KMS-11 (cell line): ENCODE measurements at regions not wholly inside any gene's neighbourhood (a gene's known extent, or its start where the extent isn't known, plus 50 kb on each side); places are given as distances from the start of the nearest gene placed in this dataset.

ENCODE experiments used
- H2AFZ ChIP-seq: fragments of 200-600 bp; sonication (generic); 2 replicates; pipeline ENCODE4 v1.6.1; 2016; ENCODE audit warnings: antibody characterized with exemption, mixed run types, low read depth
- H3K27ac ChIP-seq: fragments of 200-600 bp; sonication (generic); 2 replicates; pipeline ENCODE4 v1.6.1; 2016; ENCODE audit warnings: mild to moderate bottlenecking, mixed run types
- H3K27me3 ChIP-seq: fragments of 200-600 bp; sonication (generic); 2 replicates; pipeline ENCODE4 v1.6.1; 2017; ENCODE audit warnings: mild to moderate bottlenecking, low read depth, mixed run types, moderate library complexity; ENCODE audit not compliant: insufficient read depth
- H3K36me3 ChIP-seq: fragments of 200-600 bp; sonication (generic); 2 replicates; pipeline ENCODE4 v1.6.1; 2017; ENCODE audit warnings: mild to moderate bottlenecking, mixed run types; ENCODE audit not compliant: insufficient read depth
- H3K4me1 ChIP-seq: fragments of 200-600 bp; sonication (generic); 2 replicates; pipeline ENCODE4 v1.6.1; 2016; ENCODE audit warnings: mild to moderate bottlenecking, low read depth, mixed run types; ENCODE audit not compliant: poor library complexity, severe bottlenecking
- H3K4me2 ChIP-seq: fragments of 200-600 bp; sonication (generic); 2 replicates; pipeline ENCODE4 v1.7.0; 2016; ENCODE audit warnings: mild to moderate bottlenecking, mixed run types
- H3K4me3 ChIP-seq: fragments of 200-600 bp; sonication (generic); IDR thresholded peaks from 2 replicates; pipeline ENCODE4 v1.6.1; 2017; ENCODE audit warnings: low read depth, low read length, mixed read lengths; ENCODE audit not compliant: insufficient read depth
- H3K79me2 ChIP-seq: fragments of 200-600 bp; sonication (generic); 2 replicates; pipeline ENCODE4 v1.6.1; 2016; ENCODE audit warnings: low read depth, mixed run types; ENCODE audit not compliant: insufficient read depth
- H3K9ac ChIP-seq: fragments of 200-600 bp; sonication (generic); 2 replicates; pipeline ENCODE4 v1.6.1; 2016; ENCODE audit warnings: mild to moderate bottlenecking, mixed run types
- H4K20me1 ChIP-seq: fragments of 200-600 bp; sonication (generic); 2 replicates; pipeline ENCODE4 v1.6.1; 2016; ENCODE audit warnings: mild to moderate bottlenecking, mixed run types; ENCODE audit not compliant: insufficient read depth
- TF ChIP-seq, protein P1 (sequence below): fragments of 200-600 bp; sonication (generic); conservative IDR thresholded peaks from 2 replicates; pipeline ENCODE4 v1.6.1; 2017; ENCODE audit warnings: low read depth, mild to moderate bottlenecking, antibody characterized with exemption, low read length, moderate library complexity, mixed read lengths

DNA sequence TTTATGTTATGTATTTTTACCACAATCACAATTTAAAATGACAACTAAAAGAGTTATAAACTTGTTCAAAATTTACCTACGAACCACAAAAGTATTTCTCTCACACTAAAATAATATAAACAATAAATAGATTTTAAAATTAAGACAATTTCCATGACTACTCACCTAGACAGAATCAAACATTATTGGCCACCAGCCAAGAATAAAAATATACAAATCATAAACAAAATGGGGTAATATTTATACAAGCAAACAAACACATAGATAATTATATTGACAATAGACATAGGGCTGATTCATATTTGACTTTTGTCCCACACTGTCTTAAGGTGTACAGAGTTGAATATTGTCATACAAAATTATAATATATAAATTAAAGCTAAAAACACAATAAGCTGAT lies 119.6 kb upstream of the ZNF92 start:
- no peaks in the 10 kb centered on the region for H3K4me1 ChIP-seq
- no peaks in the 10 kb centered on the region for H3K36me3 ChIP-seq
- H3K4me2 ChIP-seq, result no peak overlapping the region
- TF ChIP-seq, protein P1, sequence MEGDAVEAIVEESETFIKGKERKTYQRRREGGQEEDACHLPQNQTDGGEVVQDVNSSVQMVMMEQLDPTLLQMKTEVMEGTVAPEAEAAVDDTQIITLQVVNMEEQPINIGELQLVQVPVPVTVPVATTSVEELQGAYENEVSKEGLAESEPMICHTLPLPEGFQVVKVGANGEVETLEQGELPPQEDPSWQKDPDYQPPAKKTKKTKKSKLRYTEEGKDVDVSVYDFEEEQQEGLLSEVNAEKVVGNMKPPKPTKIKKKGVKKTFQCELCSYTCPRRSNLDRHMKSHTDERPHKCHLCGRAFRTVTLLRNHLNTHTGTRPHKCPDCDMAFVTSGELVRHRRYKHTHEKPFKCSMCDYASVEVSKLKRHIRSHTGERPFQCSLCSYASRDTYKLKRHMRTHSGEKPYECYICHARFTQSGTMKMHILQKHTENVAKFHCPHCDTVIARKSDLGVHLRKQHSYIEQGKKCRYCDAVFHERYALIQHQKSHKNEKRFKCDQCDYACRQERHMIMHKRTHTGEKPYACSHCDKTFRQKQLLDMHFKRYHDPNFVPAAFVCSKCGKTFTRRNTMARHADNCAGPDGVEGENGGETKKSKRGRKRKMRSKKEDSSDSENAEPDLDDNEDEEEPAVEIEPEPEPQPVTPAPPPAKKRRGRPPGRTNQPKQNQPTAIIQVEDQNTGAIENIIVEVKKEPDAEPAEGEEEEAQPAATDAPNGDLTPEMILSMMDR, result no peak
- H2AFZ ChIP-seq, result no peak overlapping the region
- H4K20me1 ChIP-seq, result no peaks in the 10 kb centered on the region
- no peak overlapping the region for H3K9ac ChIP-seq
- H3K4me3 ChIP-seq, result no peak overlapping the region
- H3K27me3 ChIP-seq, result no peaks in the 10 kb centered on the region
- H3K79me2 ChIP-seq, result no peaks in the 10 kb centered on the region
- no peak overlapping the region for H3K27ac ChIP-seq

DNA sequence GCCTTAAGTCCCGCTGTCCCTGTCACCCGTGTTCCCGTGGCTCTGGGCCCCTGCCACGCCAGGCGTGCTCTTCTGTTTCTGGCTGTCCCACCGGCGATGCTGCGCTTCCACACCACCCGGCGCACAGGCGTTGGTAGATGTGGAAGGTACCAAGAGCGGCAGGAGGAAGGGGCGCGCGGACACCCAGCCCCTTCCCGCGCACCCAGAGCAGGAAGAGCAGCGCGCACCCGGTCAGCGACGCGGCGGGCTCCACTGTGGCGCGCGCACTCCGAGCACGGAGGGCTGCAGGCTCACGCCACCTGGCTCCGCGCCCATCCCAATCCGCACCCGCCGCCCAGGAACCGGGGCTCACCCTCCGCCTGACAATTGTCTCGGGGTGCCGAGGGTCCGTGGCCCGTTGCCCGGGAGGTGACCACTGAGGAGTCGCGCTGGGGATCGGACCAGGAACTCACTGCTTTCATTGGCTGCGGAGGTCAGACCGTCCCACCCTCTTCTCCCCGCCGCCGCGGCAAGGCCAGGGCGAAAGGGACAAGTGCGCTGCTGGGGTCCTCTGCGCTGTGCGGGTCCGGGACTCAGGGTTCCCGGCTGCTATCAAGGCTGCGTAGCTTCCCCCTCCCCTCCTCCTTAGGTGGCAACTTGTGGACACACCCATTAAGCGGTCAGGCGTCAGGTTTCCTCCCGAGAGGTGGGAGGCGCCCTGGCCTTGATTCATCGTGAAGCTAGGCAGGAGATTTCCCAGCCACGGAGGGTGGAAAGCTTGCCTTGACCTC lies 121.6 kb upstream of the ZNF92 start:
- Histone ChIP-seq H2AFZ (no peak overlapping the region), H3K27me3 (no peaks in the 10 kb centered on the region), H3K4me3 (no peak overlapping the region), H3K79me2 (no peaks in the 10 kb centered on the region), H3K36me3 (no peaks in the 10 kb centered on the region), H3K4me2 (no peak overlapping the region), H4K20me1 (no peaks in the 10 kb centered on the region), H3K27ac (no peak overlapping the region), H3K9ac (no peak overlapping the region), H3K4me1 (no peaks in the 10 kb centered on the region)
- TF ChIP-seq, protein P1, result no peak

DNA sequence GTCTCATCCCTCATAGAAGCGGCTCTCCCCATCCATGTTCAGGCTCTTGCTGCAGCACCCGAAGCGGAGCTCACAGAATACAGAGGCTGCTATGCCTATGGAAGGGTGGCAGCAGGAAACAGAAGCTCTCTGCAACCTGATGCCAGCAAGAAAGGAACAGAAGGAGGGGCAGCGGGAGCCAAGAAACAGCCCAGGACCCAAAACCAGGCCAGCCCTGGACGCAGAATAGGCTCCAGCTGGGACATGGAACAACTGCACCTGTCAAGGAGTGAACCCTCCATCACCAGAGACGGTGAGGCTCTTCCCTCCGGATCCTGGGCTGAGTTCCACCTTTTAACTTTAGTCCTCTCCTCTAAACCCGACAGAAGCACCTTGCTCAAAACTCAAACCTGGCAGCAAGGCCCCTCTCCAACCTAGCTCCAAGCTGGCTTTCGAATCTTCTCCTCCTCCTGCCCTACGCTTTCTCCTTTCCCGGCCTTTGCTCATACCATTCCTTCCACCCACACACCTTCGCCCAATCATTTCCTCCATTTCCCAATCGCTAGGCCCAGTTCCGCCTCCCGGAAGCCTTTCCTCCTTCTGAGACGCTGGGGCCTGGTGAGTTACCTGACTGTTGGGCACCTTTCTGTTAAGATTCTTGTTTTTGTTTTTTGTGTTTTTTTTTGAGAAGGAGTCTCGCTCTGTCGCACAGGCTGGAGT lies 122.8 kb upstream of the ZNF92 start:
- H4K20me1 ChIP-seq, result no peaks in the 10 kb centered on the region
- H3K4me3 ChIP-seq, result no peak overlapping the region
- H3K9ac ChIP-seq, result no peak overlapping the region
- no peaks in the 10 kb centered on the region for H3K79me2 ChIP-seq
- H3K36me3 ChIP-seq, result no peaks in the 10 kb centered on the region; the same call in 1 of the 2 replicates
- no peaks in the 10 kb centered on the region for H3K4me1 ChIP-seq
- no peaks in the 10 kb centered on the region for H3K27me3 ChIP-seq
- H3K27ac ChIP-seq, result no peak overlapping the region
- H2AFZ ChIP-seq, result no peak overlapping the region
- TF ChIP-seq, protein P1, result no peak
- H3K4me2 ChIP-seq, result no peak overlapping the region

DNA sequence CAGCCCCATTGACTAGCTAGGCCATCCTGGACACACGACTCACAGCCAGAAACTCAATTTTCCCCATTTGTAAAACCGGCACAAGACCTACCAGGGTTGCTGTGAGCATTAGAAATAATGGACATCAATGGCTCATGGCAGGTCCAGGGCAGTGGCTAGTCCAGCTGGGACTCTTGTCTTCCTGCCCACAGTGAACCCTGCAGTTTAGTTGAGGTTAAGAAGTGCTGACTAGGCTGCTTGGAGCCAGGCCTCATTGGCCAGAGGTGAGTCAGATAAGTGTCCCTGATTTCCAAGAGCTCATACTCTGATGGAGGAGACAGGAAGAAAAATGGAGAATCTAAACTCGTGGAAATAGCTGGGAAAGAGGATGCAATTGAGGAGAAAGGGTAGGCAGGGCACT lies 123.4 kb upstream of the ZNF92 start:
- Histone ChIP-seq H3K9ac (no peak overlapping the region), H3K27me3 (no peaks in the 10 kb centered on the region), H3K27ac (no peak overlapping the region), H4K20me1 (no peaks in the 10 kb centered on the region), H2AFZ (no peak overlapping the region), H3K4me2 (no peak overlapping the region), H3K79me2 (no peaks in the 10 kb centered on the region), H3K4me3 (no peak overlapping the region), H3K4me1 (no peaks in the 10 kb centered on the region), H3K36me3 (no peaks in the 10 kb centered on the region; the same call in 1 of the 2 replicates)
- TF ChIP-seq, protein P1, result no peak
